Dendritic cell treated with granulocyte-macrophage colony-stimulating factor and Interleukin-4, amounts not matched to agents 40 ng/mL and 50 ng/mL, for 4 days (primary cell): ENCODE measurements at regions not wholly inside any gene's neighbourhood (a gene's known extent, or its start where the extent isn't known, plus 50 kb on each side); places are given as distances from the start of the nearest gene placed in this dataset.

Experiments
- H3K27ac Mint-ChIP-seq: one replicate; pipeline ENCODE4 v1.8.0; 2022; ENCODE audit warnings: mild to moderate bottlenecking, mixed read lengths
- H3K27me3 Mint-ChIP-seq: one replicate; pipeline ENCODE4 v1.8.0; 2022; ENCODE audit warnings: mild to moderate bottlenecking, mixed read lengths
- H3K36me3 Mint-ChIP-seq: one replicate; pipeline ENCODE4 v1.8.0; 2022; ENCODE audit warnings: low read depth, mixed read lengths
- H3K4me1 Mint-ChIP-seq: one replicate; pipeline ENCODE4 v1.8.0; 2022; ENCODE audit warnings: low read depth, mixed read lengths
- H3K4me3 Mint-ChIP-seq: one replicate; pipeline ENCODE4 v1.8.0; 2022; ENCODE audit warnings: mild to moderate bottlenecking, moderate library complexity, mixed read lengths
- H3K9me3 Mint-ChIP-seq: one replicate; pipeline ENCODE4 v1.8.0; 2022; ENCODE audit warnings: mixed read lengths
- intact Hi-C: fragments of 100-400 bp; cut with micrococcal nuclease; formaldehyde crosslinking; loops from one replicate; pipeline ENCODE4 v1.15.0; 2022

DNA sequence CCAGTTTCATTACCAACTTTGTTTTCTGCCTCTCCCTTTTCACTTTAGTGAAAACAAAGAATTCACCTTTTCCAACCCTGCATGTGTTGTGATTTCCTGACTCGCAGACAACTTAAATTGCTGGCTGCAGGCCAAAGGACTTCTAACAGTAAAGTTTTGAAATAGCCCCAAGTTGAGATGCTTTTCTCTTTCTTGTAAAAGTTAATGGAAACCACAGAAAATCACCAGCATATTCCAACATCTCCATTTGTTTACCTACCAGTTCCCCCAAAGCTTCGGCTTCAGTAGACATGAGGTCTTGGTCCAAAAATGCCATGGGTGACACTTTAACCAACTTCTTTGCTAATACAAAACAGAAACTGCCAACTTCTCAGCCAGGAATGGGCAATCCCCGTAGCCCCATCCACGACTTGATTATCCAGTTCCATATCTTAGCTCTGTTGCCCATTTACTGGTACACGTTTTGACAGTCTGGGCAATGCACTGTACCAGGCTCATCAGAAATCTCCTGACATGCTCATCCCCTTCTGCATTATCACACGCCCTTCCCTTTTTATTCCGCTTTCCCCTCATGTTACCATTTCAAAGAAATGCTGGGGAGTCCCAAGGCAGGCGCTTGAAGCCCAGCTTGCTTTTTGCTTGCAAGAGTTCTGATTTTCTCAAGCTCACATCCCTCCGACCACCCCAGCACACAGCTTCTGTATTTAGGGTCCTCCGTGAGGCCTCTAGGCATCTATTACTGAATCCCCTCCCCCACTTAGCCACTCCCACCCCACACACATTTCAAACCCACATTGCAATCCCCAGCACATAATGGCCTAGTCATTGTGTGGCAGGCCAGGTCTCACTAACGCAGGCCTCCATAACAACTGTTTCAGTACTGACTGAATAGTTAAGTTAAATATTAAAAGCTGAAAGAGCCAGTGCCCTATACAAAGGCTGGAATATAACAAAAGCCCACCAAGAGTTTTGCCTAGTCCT is 137.9 kb upstream of the S100G start:
- Mint-ChIP-seq H3K27ac (no peak overlapping the region), H3K4me1 (no peaks in the 10 kb centered on the region)
- intact Hi-C loops: no loop called here

DNA sequence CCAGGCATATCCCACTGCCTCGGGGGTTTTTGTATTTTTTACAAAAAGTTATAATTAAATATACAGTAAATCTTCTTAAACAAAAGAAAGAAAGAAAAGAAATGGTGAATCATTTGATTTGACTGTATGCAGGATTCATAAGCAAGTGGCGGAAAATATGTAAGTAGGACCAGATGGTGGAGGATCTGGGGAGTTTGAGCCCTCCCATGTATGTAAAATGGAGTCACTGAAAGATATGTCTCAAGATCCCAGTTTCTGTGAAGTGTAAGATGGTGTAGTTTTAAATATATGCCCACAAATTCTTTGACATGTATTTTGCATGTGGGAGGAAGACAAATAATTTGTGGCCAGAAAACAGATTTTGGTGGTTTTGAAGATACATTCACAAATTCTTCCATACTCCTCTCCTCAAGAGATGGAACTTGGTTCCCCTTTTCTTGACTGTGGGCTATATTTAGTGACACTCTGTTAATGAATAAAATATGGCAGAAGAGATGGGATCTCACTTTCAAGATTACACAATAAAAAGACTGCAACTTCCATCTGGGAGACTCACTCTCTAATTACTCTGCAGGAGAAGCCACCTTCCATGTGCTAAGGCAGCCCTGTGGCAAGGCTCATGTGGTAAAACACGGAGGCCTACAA is 133.6 kb upstream of the S100G start:
- Mint-ChIP-seq H3K9me3 (no peaks in the 10 kb centered on the region), H3K27me3 (no peaks in the 10 kb centered on the region), H3K36me3 (no peaks in the 10 kb centered on the region), H3K4me1 (no peaks in the 10 kb centered on the region), H3K27ac (no peak overlapping the region), H3K4me3 (no peak overlapping the region)
- intact Hi-C loops: no loop called here

More for the DNA sequence above, 137.9 kb upstream of the S100G start:
- H3K4me3 Mint-ChIP-seq: no peak overlapping the region
- no peaks in the 10 kb centered on the region for H3K36me3 Mint-ChIP-seq
- H3K9me3 Mint-ChIP-seq: no peaks in the 10 kb centered on the region
- no peaks in the 10 kb centered on the region for H3K27me3 Mint-ChIP-seq

DNA sequence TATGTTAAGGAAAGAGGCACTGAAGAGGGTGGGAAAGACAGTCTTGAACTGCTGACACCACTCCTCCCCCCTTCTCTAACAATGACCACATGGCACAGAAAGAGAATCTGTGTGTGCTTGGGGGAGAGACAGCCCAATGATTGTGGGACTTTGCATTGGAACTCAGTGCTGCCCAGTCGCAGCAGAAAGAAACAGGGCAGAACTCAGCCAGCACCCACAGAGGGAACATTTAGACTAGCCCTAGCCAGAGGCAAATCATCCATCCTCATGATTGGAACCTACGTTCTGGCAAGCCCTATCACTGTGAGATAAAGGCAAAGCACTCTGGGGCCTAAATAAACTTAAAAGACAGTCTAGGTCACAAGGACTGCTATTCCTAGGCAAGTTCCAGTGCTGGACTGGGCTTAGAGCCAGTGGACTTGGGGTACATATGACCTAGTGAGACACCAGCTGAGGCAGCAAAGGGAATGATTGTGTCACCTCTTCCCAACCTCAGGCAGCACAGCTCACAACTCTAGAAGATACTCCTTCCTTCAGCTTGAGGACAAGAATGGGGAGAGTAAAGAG is 132.8 kb upstream of the S100G start:
- no peaks in the 10 kb centered on the region for H3K9me3 Mint-ChIP-seq

DNA sequence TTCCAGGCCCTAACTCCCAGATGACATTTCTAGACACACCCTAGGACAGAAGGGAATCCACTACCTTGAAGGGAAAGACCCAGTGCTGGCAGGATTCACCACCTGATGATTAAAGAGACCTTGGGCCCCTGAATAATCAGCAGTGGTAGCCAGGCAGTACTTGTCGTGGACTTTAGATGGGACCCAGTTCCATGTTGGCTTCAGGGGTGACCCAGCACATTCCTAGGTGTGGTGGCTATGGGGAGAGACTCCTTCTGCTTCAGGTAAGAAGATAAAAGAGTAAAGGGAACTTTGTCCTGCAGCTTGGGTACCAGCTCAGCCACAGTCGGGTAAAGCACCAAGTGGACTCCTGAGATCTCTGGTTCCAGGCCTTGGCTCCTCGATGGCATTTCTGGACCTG is 131.8 kb upstream of the S100G start:
- Mint-ChIP-seq H3K36me3 (no peaks in the 10 kb centered on the region), H3K27ac (no peak overlapping the region), H3K9me3 (no peaks in the 10 kb centered on the region), H3K4me3 (no peak overlapping the region), H3K4me1 (no peaks in the 10 kb centered on the region), H3K27me3 (peaks cover 6% of the 10 kb centered on the region)
- intact Hi-C loops: no loop called here

More for the DNA sequence above, 132.8 kb upstream of the S100G start:
- intact Hi-C loops: no loop called here
- Mint-ChIP-seq H3K27me3 (peaks cover under 1% of the 10 kb centered on the region), H3K36me3 (no peaks in the 10 kb centered on the region), H3K4me1 (no peaks in the 10 kb centered on the region), H3K27ac (no peak overlapping the region), H3K4me3 (no peak overlapping the region)

DNA sequence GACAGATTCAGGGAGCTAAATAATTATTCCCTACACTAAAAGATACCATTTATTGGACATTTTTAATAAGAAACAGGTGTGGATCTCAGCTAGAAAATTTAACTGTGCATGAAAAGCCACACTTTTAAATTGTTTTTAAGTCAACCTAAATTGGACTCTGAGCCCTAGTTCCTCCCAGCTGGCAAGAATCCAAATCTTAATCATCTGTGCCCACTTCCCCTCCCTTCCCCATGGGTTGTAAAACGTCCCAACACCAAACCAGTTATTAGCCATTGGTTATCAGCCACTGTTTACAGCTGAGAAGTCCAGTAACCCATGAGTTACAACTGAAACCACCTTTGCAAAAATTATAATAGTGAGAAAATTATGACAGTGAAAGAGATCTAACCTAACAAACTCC is 125.6 kb upstream of the S100G start:
- Mint-ChIP-seq H3K4me3 (no peak overlapping the region), H3K27ac (no peak overlapping the region), H3K9me3 (peaks cover 16% of the 10 kb centered on the region), H3K4me1 (no peaks in the 10 kb centered on the region), H3K36me3 (no peaks in the 10 kb centered on the region), H3K27me3 (peaks cover 7% of the 10 kb centered on the region)
- intact Hi-C loops: no loop called here

DNA sequence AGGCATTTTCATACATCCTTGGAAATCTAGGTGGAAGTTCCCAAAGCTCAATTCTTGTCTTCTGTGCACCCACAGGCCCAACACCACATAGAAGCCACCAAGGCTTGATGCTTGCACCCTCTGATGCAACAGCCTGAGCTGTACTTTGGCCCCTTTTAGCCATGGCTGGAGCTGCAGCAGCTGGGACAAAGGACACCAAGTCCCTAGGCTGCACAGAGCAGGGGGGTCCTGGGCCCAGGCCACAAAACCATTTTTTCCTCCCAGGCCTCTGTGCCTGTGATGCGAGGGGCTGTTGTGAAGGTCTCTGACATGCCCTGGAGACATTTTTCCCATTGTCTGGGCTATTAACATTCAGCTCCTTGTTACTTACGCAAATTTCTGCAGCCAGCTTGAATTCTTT is 124.0 kb upstream of the S100G start:
- peaks cover 7% of the 10 kb centered on the region for H3K27me3 Mint-ChIP-seq
- H3K9me3 Mint-ChIP-seq: peaks cover 16% of the 10 kb centered on the region
- H3K27ac Mint-ChIP-seq: no peak overlapping the region
- intact Hi-C loops: no loop called here
- no peaks in the 10 kb centered on the region for H3K36me3 Mint-ChIP-seq
- no peaks in the 10 kb centered on the region for H3K4me1 Mint-ChIP-seq
- H3K4me3 Mint-ChIP-seq: no peak overlapping the region

DNA sequence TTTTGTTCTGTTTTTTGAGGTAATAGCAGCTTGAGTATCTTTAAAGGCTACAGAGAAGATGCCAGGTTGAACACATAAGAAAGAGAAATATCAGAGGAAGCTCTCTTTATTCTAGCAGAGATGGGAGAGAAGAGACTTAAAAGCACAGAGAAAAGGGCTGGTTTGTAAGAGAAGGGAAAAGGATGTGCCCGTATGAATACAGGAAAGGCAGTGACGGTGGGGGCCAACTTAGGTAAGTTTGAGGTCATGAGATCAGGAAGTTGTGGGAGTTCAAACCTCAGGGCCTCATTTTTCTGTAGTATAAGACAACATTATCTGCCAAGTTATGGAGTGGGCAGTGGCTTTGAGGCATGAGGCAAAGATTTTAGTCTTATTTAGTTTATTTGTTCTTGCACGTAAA is 121.3 kb upstream of the S100G start:
- peaks cover 16% of the 10 kb centered on the region for H3K9me3 Mint-ChIP-seq
- no peak overlapping the region for H3K27ac Mint-ChIP-seq
- intact Hi-C loops: no loop called here
- no peak overlapping the region for H3K4me3 Mint-ChIP-seq
- no peaks in the 10 kb centered on the region for H3K4me1 Mint-ChIP-seq
- no peaks in the 10 kb centered on the region for H3K36me3 Mint-ChIP-seq
- H3K27me3 Mint-ChIP-seq: no peaks in the 10 kb centered on the region
